HG03439 (cell line): ENCODE measurements at regions not wholly inside any gene's neighbourhood (a gene's known extent, or its start where the extent isn't known, plus 50 kb on each side); places are given as distances from the start of the nearest gene placed in this dataset.

Source experiments
- ATAC-seq: cut with Tn5 transposase; IDR thresholded peaks from one replicate; pipeline ENCODE4 v1.9.1; 2021; ENCODE audit warnings: mild to moderate bottlenecking, moderate library complexity; ENCODE audit not compliant: unreplicated experiment

DNA sequence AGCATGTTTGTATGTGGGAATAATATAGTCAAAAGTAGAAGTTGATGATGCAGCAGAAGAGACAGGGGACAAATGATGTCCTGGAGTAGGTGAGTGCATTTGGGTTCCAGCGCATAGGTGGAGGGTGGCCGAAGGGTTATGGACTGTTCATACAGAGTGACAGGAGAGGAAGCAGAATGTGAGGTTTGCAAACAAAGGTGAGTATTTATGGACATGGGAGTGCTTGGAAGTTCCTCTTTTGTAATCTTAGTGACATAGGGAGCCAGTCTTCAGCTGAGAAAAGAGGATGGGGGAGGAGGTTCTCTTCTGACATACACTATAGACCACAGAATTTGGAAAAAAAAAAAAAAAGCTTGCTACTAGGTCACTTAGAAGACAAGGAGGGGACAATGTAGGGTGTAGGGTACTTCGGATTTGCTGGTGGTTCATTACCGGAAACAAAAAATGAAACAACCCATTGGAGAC, 331.6 kb downstream of the DLEU7 start:
- ATAC-seq, result peak; percentile 28

DNA sequence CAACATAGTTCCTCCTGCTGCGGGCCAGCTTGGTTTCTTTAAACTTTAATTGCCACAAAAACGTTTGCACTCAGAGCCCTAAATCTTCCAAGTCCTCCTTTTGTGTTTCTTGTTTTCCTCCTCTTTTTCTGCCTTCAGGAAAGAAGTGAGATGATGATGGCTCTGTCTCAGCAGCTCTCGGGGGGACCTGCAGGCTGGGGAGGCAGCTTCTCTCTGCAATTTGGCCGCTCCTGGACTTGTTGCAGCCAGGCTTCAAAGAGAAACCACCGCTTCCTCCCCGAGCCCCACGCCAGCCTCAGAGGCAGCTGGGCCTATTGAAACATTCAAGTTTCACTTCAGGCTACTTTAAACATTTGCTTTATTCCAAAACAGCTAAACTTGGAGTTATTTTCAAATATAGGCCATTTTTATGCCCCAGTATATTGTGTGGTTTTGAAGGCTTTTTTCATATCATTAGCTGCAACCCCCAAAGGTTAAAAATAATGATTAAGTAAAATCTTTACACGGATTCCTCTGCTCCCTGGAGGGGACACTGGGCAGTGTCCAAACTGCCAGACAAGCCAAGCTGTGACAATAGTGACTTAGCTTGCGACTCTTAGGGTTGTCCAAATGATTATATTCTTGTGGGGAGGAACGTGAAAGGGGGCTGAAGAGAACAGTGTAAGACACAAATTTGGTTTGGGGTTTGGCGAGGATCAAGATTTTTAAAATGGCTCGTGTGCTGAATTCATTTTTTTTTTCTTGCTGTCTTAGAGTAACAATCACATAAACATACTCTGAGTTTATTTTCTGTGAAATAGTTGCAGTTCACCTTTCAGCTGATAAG, 330.8 kb downstream of the DLEU7 start:
- peak; percentile 84 for ATAC-seq

DNA sequence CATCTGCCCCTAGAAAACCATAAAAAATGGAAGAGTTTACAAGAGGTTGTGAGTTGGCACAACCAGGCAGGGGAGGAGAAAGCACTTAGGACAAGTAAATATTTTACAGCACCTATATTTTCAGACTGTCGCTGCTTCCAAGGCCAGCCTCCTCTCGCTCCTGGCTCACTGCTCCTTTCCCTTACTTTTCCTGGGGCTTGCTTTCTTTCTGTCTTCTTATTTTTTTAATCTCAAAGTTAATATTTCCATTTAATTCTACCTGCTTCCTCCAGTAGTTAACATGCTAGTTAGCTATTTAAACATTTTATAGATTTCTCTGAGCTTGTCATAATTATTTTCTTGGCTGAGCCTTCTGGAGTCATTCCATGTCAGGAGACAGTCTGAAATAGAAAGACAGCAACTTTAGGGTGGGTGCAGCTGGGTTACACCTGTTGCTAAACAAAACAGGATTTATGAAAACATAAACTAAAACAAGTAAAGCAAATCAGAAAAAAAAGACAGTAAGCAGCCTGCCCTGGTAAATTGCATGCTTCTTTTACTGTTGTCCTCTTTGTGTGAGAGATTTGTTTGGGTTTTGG, 330.1 kb downstream of the DLEU7 start:
- no peak for ATAC-seq

- no peak for ATAC-seq
Measured at GRCh38 chr13:50514249-50514648, 329.2 kb downstream of the DLEU7 start.

GRCh38 chr13:50518131-50518530, 325.4 kb downstream of the DLEU7 start:
- no peak for ATAC-seq

- ATAC-seq, result no peak
Measured at GRCh38 chr13:50518781-50519201, 324.7 kb downstream of the DLEU7 start.

DNA sequence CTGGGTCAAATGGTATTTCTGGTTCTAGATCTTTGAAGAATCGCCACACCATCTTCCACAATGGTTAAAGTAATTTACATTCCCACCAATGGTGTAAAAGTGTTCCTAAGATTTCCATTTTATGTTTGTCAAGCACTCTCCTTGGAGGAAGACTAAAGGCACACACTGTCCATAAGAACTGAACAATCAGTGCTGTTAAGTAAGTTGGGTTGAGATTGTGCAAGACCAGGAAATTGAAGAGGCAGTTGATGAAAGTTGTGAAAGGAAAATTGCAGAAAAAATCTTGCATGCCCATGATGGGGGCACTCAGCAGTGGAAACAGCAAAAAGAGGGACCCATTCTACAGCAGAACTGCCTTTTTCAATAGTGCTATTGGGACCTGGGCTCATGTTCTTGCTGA, 323.6 kb downstream of the DLEU7 start:
- no peak for ATAC-seq

- no peak for ATAC-seq
Measured at GRCh38 chr13:50521006-50521830, 322.3 kb downstream of the DLEU7 start.

GRCh38 chr13:50521831-50522149, 321.7 kb downstream of the DLEU7 start:
- no peak for ATAC-seq

DNA sequence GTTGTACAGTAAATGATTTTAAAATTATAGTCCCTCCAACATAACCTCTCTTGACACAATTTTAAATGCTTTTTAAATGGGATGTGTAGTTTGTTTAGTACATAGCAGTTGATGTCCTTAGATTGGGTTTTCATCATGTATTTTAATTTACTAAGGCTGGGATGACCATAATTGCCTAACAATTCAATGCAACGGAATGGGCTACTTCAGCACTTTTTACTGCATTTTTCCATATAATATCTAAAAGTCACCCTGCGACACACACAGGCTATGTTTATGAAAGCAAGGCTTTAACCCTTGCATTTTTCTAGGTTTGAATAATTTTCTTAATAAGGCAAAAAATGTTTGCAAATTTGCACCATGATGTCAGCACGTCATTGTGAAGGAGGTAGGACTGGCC, 321.0 kb downstream of the DLEU7 start:
- no peak for ATAC-seq

DNA sequence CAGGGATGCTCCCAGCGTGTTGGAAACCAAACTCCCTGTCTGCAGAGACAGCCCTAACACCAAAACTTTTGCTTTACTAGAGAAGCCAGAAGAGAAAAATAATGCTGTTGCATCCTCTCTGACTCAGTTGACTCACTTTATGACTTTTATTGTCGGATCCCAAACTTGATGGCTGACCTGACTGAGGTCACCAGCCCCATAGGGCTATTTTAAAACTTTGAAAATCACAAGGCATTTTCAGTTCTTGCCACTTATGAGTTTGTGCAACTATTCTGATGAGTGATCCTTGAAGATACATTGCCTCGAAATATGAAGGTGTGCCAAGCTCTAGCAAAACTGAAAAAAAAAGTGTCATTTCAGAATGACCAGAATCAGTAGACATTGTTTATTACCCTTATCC, 320.2 kb downstream of the DLEU7 start:
- no peak for ATAC-seq

- ATAC-seq, result no peak
Measured at GRCh38 chr13:50524560-50524959, 318.9 kb downstream of the DLEU7 start.

DNA sequence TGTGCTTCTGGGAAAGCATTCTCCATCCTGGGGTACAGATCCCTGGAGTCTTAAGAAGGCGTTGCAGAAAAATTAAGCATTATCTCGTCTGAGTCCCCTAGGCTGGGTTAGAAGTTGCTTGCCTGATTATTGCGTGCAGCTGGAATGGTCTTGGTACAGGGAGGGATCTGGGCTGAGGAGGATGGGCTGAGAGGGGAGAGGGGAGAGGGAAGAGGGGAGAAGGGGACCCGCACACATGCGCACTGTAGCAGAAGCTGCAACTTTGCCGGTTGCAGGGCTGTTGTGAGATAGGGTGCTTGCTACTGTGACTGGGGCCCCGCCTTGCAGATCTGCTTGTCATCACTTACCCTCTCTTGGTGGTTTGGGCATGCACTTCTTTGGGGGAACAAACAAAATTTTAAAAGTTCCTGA, 316.8 kb downstream of the DLEU7 start:
- no peak for ATAC-seq

GRCh38 chr13:50527188-50527587, 316.3 kb downstream of the DLEU7 start:
- ATAC-seq, result no peak

DNA sequence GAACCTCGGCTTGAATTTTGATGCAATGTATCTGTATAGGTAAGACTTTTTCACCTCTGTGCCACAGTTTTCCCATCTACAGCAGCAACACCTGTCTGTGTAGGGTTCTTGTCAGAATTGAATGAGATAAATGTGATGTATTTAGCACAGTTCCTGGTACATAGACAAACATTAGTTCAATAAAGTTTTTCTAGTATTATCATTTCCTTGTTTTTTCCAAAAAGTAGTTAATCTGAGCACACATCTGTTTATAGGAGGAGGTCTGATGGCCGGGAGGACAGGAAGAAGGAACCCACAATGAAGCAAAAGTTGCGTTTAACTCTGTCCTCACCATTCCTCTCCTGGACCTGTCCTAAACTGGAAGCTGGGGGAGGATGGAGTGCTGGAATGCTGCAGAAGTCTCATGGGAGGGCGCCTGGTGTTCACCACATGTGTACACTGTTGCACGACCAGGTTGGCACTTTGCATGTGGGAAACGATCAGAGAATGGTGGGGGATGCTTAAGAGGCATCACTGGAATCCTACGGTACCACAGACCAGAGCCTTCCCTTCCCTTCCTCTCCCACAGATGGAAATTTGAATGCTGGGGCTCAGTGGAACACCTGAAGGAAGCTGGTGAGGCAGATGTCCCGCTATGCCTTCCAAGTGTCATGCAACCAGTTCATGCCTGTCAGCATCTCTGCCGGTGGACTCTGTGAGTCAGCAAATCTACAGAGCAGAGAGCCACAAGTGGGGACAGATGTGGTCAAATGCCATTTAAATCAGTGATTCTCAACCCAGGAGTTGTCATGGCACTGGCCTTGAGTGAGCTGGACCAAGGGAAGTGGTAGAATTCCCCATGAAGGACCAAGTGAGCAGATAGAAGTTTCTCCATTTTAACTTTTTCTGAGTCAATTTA, 315.6 kb downstream of the DLEU7 start:
- no peak for ATAC-seq

DNA sequence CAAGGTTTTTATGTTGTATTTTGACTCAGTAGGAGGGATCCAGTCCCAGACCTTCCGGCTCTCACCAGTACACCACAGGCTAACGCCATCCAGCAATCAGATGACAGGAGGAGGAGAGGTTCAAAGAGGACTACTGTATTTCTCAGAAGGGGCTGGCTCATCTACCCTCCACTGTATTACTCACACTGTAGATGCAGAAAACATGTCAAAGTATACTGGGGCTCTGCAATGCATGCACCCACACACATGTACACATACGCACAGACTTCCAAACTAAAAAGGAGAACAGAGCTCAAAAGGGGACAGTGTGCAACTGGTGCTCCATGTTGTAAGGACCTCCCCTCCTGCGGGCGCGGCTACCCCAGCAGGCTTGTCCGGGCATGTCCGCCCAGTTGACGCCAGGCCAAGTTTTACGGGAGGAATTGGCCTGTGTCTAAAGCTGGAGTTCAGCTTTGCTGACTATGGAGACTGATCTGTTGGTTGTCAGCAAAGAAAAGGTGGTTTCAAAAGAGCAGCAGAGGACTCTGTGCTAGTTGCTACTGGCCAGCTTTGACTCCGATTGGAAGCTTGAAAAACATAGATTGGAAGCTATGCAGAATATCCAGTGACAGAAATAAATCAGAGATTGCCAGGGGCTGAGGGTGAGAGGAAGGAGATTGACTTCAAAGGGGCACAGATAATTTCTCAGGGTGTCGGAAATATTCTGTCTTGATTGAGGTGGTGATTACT, 314.2 kb downstream of the DLEU7 start:
- no peak for ATAC-seq

- no peak for ATAC-seq
Measured at GRCh38 chr13:50531917-50532899, 311.3 kb downstream of the DLEU7 start.

DNA sequence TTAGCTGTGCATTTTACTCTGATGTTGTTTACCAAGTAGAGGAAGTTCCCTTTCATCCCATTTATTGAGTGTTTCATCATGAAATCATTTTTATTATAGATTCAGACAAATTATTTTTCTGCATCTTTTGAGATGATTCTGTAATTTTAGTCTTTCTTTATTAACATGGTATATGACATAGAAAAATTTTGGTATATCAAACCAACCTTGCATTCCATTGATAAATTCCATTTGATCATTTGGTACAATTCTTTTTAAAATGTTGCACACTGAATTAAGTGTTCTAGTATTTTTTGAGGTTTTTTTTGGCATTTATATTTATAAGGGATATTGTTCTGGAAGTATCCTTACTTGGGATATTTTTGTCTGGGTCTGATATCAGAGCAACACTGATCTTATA, 308.4 kb downstream of the DLEU7 start:
- ATAC-seq, result no peak

GRCh38 chr13:50537029-50537428, 306.5 kb downstream of the DLEU7 start:
- no peak for ATAC-seq
